GM23248 (cell line): ENCODE measurements at regions not wholly inside any gene's neighbourhood (a gene's known extent, or its start where the extent isn't known, plus 50 kb on each side); places are given as distances from the start of the nearest gene placed in this dataset.

Experiments
- EZH2 ChIP-seq: fragments of 200-600 bp; sonication (generic); IDR thresholded peaks from 2 replicates; pipeline ENCODE4 v1.6.1; 2018; ENCODE audit warnings: antibody characterized with exemption, mild to moderate bottlenecking; ENCODE audit not compliant: insufficient read depth, poor library complexity, severe bottlenecking
- EZH2phosphoT487 ChIP-seq: fragments of 200-600 bp; sonication (generic); IDR thresholded peaks from 2 replicates; pipeline ENCODE4 v1.6.1; 2018; ENCODE audit warnings: antibody characterized with exemption, moderate library complexity, mild to moderate bottlenecking, low read depth; ENCODE audit not compliant: insufficient read depth

DNA sequence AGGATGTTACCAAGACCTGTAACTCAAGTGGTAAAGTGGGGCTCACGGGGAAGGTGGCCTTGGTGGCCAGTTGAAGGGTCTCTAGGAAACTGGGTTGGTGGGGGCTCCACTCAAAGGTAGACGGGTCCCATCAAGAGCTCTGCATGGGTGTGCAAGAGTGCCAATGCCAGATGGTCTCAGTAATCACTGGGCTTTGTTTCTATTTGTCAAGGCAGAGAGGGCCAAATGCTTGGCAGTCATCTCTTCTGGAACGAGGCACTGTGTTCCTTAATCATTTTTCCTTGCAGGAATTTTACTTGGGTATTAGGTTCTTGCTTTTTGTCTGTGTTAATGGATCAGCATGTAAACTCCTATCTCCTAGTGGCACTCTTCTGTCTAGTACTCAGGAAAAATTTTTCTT lies 220.8 kb downstream of the DIRAS2 start:
- TF ChIP-seq EZH2 (no peak), EZH2phosphoT487 (no peak)
